Thyroid gland (tissue), 4 donors: ENCODE measurements at regions not wholly inside any gene's neighbourhood (a gene's known extent, or its start where the extent isn't known, plus 50 kb on each side); places are given as distances from the start of the nearest gene placed in this dataset.

Source experiments
- DNase-seq, 2 donors: peaks; one replicate each; pipeline ENCODE4 v3.0.0-alpha.2; 2019
- H3K27ac ChIP-seq, 3 donors: fragments of 200-600 bp; sonication (generic); 1 replicate in 2 of 3; 2 replicates in 1 of 3; pipeline ENCODE4 v1.5.1; 2016 to 2019; ENCODE audit warnings: mild to moderate bottlenecking in 1 of 3, moderate library complexity in 1 of 3
- H3K27me3 ChIP-seq: fragments of 200-600 bp; sonication (generic); one replicate; pipeline ENCODE4 v1.5.1; 2019
- H3K36me3 ChIP-seq, 2 donors: fragments of 200-600 bp; sonication (generic); one replicate each; pipeline ENCODE4 v1.5.1; 2016 to 2019
- H3K4me1 ChIP-seq, 2 donors: fragments of 200-600 bp; sonication (generic); one replicate each; pipeline ENCODE4 v1.5.1; 2017 to 2019
- H3K4me3 ChIP-seq, 3 donors: fragments of 200-600 bp; sonication (generic); replicated peaks in 1 of 3; 1 replicate in 2 of 3; 2 replicates in 1 of 3; pipeline ENCODE4 v1.5.1; 2016; ENCODE audit warnings: mild to moderate bottlenecking in 1 of 3
- H3K9me3 ChIP-seq: fragments of 200-600 bp; sonication (generic); one replicate; pipeline ENCODE4 v1.5.1; 2017
- POLR2A ChIP-seq, 2 donors: fragments of 450-650 bp; IDR thresholded peaks; one replicate each; pipeline ENCODE4 v1.6.1; 2017; ENCODE audit warnings: antibody characterized with exemption in 2 of 2, mild to moderate bottlenecking in 2 of 2, moderate library complexity in 1 of 2
- WGBS, 2 donors: methylation state at CpG; one replicate each; pipeline ENCODE4 v1.1.5; 2017; 5-methylcytosine and 5-hydroxymethylcytosine counted together
- intact Hi-C: fragments of 100-400 bp; cut with DNase I; formaldehyde crosslinking; loops from one replicate; pipeline ENCODE4 v1.15.1; 2023
- TF ChIP-seq, protein P1 (sequence below), 6 experiments: fragments of 200-600 bp in 3 of 6; fragments of 450-650 bp in 3 of 6; sonication (generic) in 3 of 6; IDR thresholded peaks; one replicate each; pipeline ENCODE4 v1.5.1; 2016 to 2019; ENCODE audit warnings: antibody characterized with exemption in 6 of 6, mild to moderate bottlenecking in 2 of 6, inconsistent platforms in 1 of 6, moderate library complexity in 1 of 6

DNA sequence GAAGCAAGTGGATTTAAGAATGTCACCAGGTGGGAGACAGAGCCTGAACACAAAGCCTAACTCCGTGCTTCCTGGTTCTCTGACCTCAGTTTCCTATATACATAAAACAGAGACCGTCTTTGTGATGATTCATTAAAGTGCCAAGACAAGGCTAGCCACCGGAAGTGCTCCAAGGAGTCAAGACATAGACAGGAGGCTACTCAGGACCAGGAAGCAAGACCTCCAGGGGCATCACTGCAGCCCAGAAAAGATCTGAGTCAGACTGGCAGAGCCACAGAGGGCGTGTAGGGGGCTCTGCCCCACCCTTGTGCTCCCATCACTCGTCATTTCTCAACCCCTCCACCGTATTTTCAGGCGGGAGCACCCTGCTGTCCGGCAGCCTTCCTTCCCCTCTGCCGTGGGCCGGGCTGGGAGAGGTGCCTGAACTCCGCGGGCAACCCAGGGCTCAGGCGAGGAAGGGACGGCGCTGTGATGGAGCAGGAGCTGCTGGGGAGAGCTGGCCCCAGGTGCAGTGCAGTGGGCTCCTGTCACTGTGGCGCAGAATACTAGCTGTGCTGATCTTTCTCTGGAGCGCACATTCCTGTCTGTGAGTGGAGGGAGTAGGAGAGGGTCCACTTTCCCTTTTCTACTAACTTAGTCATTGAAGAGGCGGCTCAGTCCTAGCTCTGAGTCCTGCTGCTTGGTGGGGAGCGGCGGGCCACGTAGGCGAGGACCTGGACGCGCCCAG lies 134.7 kb upstream of the GPR12 start:
- H3K36me3 ChIP-seq, result no peaks in the 10 kb centered on the region
- TF ChIP-seq, protein P1, sequence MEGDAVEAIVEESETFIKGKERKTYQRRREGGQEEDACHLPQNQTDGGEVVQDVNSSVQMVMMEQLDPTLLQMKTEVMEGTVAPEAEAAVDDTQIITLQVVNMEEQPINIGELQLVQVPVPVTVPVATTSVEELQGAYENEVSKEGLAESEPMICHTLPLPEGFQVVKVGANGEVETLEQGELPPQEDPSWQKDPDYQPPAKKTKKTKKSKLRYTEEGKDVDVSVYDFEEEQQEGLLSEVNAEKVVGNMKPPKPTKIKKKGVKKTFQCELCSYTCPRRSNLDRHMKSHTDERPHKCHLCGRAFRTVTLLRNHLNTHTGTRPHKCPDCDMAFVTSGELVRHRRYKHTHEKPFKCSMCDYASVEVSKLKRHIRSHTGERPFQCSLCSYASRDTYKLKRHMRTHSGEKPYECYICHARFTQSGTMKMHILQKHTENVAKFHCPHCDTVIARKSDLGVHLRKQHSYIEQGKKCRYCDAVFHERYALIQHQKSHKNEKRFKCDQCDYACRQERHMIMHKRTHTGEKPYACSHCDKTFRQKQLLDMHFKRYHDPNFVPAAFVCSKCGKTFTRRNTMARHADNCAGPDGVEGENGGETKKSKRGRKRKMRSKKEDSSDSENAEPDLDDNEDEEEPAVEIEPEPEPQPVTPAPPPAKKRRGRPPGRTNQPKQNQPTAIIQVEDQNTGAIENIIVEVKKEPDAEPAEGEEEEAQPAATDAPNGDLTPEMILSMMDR (IDR thresholded peaks at IDR 0.05), result no peak
- TF ChIP-seq POLR2A (IDR thresholded peaks at IDR 0.05), result no peak
- no peaks in the 10 kb centered on the region for H3K9me3 ChIP-seq
- DNase-seq, result no peak
- no peaks in the 10 kb centered on the region for H3K27me3 ChIP-seq
- H3K27ac ChIP-seq, result no peak overlapping the region
- H3K4me1 ChIP-seq, result no peaks in the 10 kb centered on the region
- intact Hi-C loops, result no loop called here
- H3K4me3 ChIP-seq, result no peak overlapping the region
- 32 to 33% methylated on average over 17 to 18 of the region's 24 CpGs for WGBS, 2 donors

- Histone ChIP-seq H3K9me3 (no peaks in the 10 kb centered on the region), H3K27ac (no peak overlapping the region), H3K36me3 (no peaks in the 10 kb centered on the region), H3K27me3 (no peaks in the 10 kb centered on the region), H3K4me1 (no peaks in the 10 kb centered on the region), H3K4me3 (no peak overlapping the region)
- intact Hi-C loops, result no loop called here
- no peak for TF ChIP-seq POLR2A (IDR thresholded peaks at IDR 0.05)
- TF ChIP-seq, protein P1 (IDR thresholded peaks at IDR 0.05), result no peak
- no peak for DNase-seq
- WGBS, 2 donors, result 90 to 91% methylated on average over 7 of the region's 7 CpGs
Observed at GRCh38 chr13:26888632-26889031, 128.0 kb upstream of the GPR12 start.

- intact Hi-C loops, result no loop called here
- no peak overlapping the region for H3K4me3 ChIP-seq
- no peak overlapping the region for H3K27ac ChIP-seq
- H3K36me3 ChIP-seq, result no peaks in the 10 kb centered on the region
- H3K27me3 ChIP-seq, result no peaks in the 10 kb centered on the region
- H3K9me3 ChIP-seq, result no peaks in the 10 kb centered on the region
- TF ChIP-seq, protein P1 (IDR thresholded peaks at IDR 0.05), result no peak
- TF ChIP-seq POLR2A (IDR thresholded peaks at IDR 0.05), result no peak
- H3K4me1 ChIP-seq, result no peaks in the 10 kb centered on the region
- WGBS, 2 donors, result 69 to 86% methylated on average over 3 of the region's 3 CpGs
- no peak for DNase-seq
Observed at GRCh38 chr13:26887594-26887993, 127.0 kb upstream of the GPR12 start.

GRCh38 chr13:26883613-26884257 lies 123.1 kb upstream of the GPR12 start:
- WGBS, 2 donors, result 58 to 62% methylated on average over 3 of the region's 3 CpGs
- H3K4me3 ChIP-seq, result no peak overlapping the region
- intact Hi-C loops, result no loop called here
- no peak for DNase-seq
- H3K27me3 ChIP-seq, result no peaks in the 10 kb centered on the region
- no peak overlapping the region for H3K27ac ChIP-seq
- no peaks in the 10 kb centered on the region for H3K9me3 ChIP-seq
- TF ChIP-seq, protein P1 (IDR thresholded peaks at IDR 0.05), result no peak
- TF ChIP-seq POLR2A (IDR thresholded peaks at IDR 0.05), result no peak
- no peaks in the 10 kb centered on the region for H3K36me3 ChIP-seq
- H3K4me1 ChIP-seq, result peaks cover 0 to 11% of the 10 kb centered on the region in 2 donors

DNA sequence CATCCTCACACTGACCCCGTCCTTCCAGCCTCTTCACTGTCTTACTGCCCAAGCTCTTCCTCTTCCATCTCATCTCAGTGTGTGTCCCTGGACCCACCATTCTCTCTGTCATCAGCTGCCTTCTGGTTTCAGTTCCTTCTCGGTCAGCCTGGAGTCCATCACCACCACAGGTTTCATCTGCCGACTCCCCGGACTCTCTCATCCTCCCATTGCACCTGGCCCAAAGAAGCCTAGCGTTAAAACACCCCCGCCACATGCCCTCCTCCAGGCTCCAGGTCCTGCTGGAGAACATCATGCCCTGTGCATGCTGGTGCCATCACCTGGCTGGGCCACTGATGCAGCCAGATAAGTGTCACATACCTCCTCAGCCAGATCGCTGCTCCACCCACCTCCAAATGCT lies 122.1 kb upstream of the GPR12 start:
- Histone ChIP-seq H3K36me3 (no peaks in the 10 kb centered on the region), H3K4me1 (peaks cover 0 to 11% of the 10 kb centered on the region in 2 donors), H3K27me3 (no peaks in the 10 kb centered on the region), H3K4me3 (no peak overlapping the region), H3K9me3 (no peaks in the 10 kb centered on the region), H3K27ac (no peak overlapping the region)
- 89 to 90% methylated on average over 7 of the region's 7 CpGs for WGBS, 2 donors
- TF ChIP-seq, protein P1 (IDR thresholded peaks at IDR 0.05), result no peak
- TF ChIP-seq POLR2A (IDR thresholded peaks at IDR 0.05), result no peak
- intact Hi-C loops, result no loop called here
- DNase-seq, result no peak
